ENCODE measurements at regions not wholly inside any gene's neighbourhood (a gene's known extent, or its start where the extent isn't known, plus 50 kb on each side); places are given as distances from the start of the nearest gene placed in this dataset.

- H3K27me3 Mint-ChIP-seq (ENCODE audit: insufficient read depth, low read depth), result peaks cover 7% of the 10 kb centered on the region
- peak; percentile 63 for DNase-seq (ENCODE audit: low spot score)
- peaks cover 2% of the 10 kb centered on the region for H3F3A ChIP-seq (ENCODE audit: low read depth)
Measured at GRCh38 chr1:244234009-244234643, 183.0 kb downstream of the ZBTB18 start.

GRCh38 chr1:244235157-244235556 lies 184.1 kb downstream of the ZBTB18 start:
- Mint-ChIP-seq H3K4me3 (no peak overlapping the region), H3K27ac (no peak overlapping the region), H3K4me1 (peaks cover 18% of the 10 kb centered on the region), H3K36me3 (no peaks in the 10 kb centered on the region), H3K9me3 (no peaks in the 10 kb centered on the region), H3K27me3 (ENCODE audit: insufficient read depth, low read depth) (peaks cover 7% of the 10 kb centered on the region)
- Histone ChIP-seq H3F3A (ENCODE audit: low read depth) (peaks cover 2% of the 10 kb centered on the region), H3K4me2 (no peak overlapping the region), H3K9me3 (ENCODE audit: low read depth) (no peaks in the 10 kb centered on the region), H3K9ac (no peak overlapping the region), H3K4me1 (peaks cover 14% of the 10 kb centered on the region), H3K36me3 (no peaks in the 10 kb centered on the region), H4K20me1 (ENCODE audit: low read depth) (no peaks in the 10 kb centered on the region), H3K4me3 (no peak overlapping the region), H3K27ac (no peak overlapping the region), H3K79me2 (ENCODE audit: low read depth) (no peaks in the 10 kb centered on the region), H2AFZ (replicated peaks) (no peak overlapping the region), H3K27me3 (no peaks in the 10 kb centered on the region)
- no peak for TF ChIP-seq EZH2phosphoT487 (IDR thresholded peaks at IDR 0.05)
- TF ChIP-seq EZH2 (IDR thresholded peaks at IDR 0.05), result no peak
- no peak for TF ChIP-seq CTCF (IDR thresholded peaks at IDR 0.05)
- no peak for DNase-seq (ENCODE audit: low spot score)

More at GRCh38 chr1:244234009-244234643, 183.0 kb downstream of the ZBTB18 start:
- Histone ChIP-seq H3K79me2 (ENCODE audit: low read depth) (no peaks in the 10 kb centered on the region), H3K4me3 (no peak overlapping the region), H3K4me2 (peak overlapping the region; percentile 19), H3K9me3 (ENCODE audit: low read depth) (no peaks in the 10 kb centered on the region), H3K27me3 (no peaks in the 10 kb centered on the region), H2AFZ (replicated peaks) (peak overlapping the region; percentile 72), H3K36me3 (no peaks in the 10 kb centered on the region), H3K9ac (no peak overlapping the region), H4K20me1 (ENCODE audit: low read depth) (no peaks in the 10 kb centered on the region), H3K4me1 (peaks cover 11% of the 10 kb centered on the region), H3K27ac (no peak overlapping the region)
- peaks cover 18% of the 10 kb centered on the region for H3K4me1 Mint-ChIP-seq
- H3K36me3 Mint-ChIP-seq, result no peaks in the 10 kb centered on the region
- H3K4me3 Mint-ChIP-seq, result no peak overlapping the region
- peak overlapping the region; percentile 26 for H3K27ac Mint-ChIP-seq
- no peak for TF ChIP-seq EZH2phosphoT487 (IDR thresholded peaks at IDR 0.05)
- no peak for TF ChIP-seq EZH2 (IDR thresholded peaks at IDR 0.05)
- peak; percentile 33 for TF ChIP-seq CTCF (IDR thresholded peaks at IDR 0.05)
- H3K9me3 Mint-ChIP-seq, result no peaks in the 10 kb centered on the region

- no peaks in the 10 kb centered on the region for H3K36me3 ChIP-seq
- Mint-ChIP-seq H3K9me3 (no peaks in the 10 kb centered on the region), H3K27ac (no peak overlapping the region), H3K4me3 (no peak overlapping the region), H3K27me3 (ENCODE audit: insufficient read depth, low read depth) (peaks cover 7% of the 10 kb centered on the region), H3K4me1 (peaks cover 16% of the 10 kb centered on the region), H3K36me3 (no peaks in the 10 kb centered on the region)
- DNase-seq (ENCODE audit: low spot score), result no peak
- H3K27me3 ChIP-seq, result no peaks in the 10 kb centered on the region
- H3K4me1 ChIP-seq, result peaks cover 13% of the 10 kb centered on the region
- TF ChIP-seq EZH2phosphoT487 (IDR thresholded peaks at IDR 0.05) (no peak), EZH2 (IDR thresholded peaks at IDR 0.05) (no peak), CTCF (IDR thresholded peaks at IDR 0.05) (no peak)
- H2AFZ ChIP-seq (replicated peaks), result no peak overlapping the region
- H4K20me1 ChIP-seq (ENCODE audit: low read depth), result no peaks in the 10 kb centered on the region
- no peak overlapping the region for H3K9ac ChIP-seq
- no peaks in the 10 kb centered on the region for H3K9me3 ChIP-seq (ENCODE audit: low read depth)
- no peak overlapping the region for H3K4me3 ChIP-seq
- H3K79me2 ChIP-seq (ENCODE audit: low read depth), result no peaks in the 10 kb centered on the region
- peaks cover 2% of the 10 kb centered on the region for H3F3A ChIP-seq (ENCODE audit: low read depth)
- H3K4me2 ChIP-seq, result no peak overlapping the region
- no peak overlapping the region for H3K27ac ChIP-seq
Measured at GRCh38 chr1:244236101-244236500, 185.0 kb downstream of the ZBTB18 start.

Data from neural progenitor cell (in vitro differentiated cells).